Activated CD4-positive, alpha-beta T cell treated with anti-CD3 and anti-CD28 coated beads, Interleukin-2, amount 10 ng/mL, durations not matched to agents 24 days and 14 days (primary cell): ENCODE measurements at regions not wholly inside any gene's neighbourhood (a gene's known extent, or its start where the extent isn't known, plus 50 kb on each side); places are given as distances from the start of the nearest gene placed in this dataset.
"Not testable (repeated sequence)": the region's sequence is repeated elsewhere in the genome, so short reads cannot be mapped to it uniquely, and the experiment has no call there.

ENCODE experiments used
- DNase-seq: peaks from one replicate; pipeline ENCODE4 v3.0.0; 2022
- H3K27ac Mint-ChIP-seq: one replicate; pipeline ENCODE4 v1.8.0; 2022; ENCODE audit warnings: mild to moderate bottlenecking, mixed read lengths
- H3K27me3 Mint-ChIP-seq: one replicate; pipeline ENCODE4 v1.8.0; 2022; ENCODE audit warnings: mixed read lengths
- H3K36me3 Mint-ChIP-seq: one replicate; pipeline ENCODE4 v1.8.0; 2022; ENCODE audit warnings: low read depth, mild to moderate bottlenecking, mixed read lengths
- H3K4me1 Mint-ChIP-seq: one replicate; pipeline ENCODE4 v1.8.0; 2021; ENCODE audit warnings: mixed read lengths
- H3K4me3 Mint-ChIP-seq: one replicate; pipeline ENCODE4 v1.8.0; 2022; ENCODE audit warnings: mild to moderate bottlenecking, moderate library complexity, mixed read lengths
- H3K9me3 Mint-ChIP-seq: one replicate; pipeline ENCODE4 v1.8.0; 2021; ENCODE audit warnings: mixed read lengths
- intact Hi-C: fragments of 100-400 bp; cut with micrococcal nuclease; formaldehyde crosslinking; loops from one replicate; pipeline ENCODE4 v1.15.1; 2023

- no peaks in the 10 kb centered on the region for H3K36me3 Mint-ChIP-seq
- no peak overlapping the region for H3K4me3 Mint-ChIP-seq
- intact Hi-C loops = no loop called here
- no peaks in the 10 kb centered on the region for H3K9me3 Mint-ChIP-seq
- H3K27ac Mint-ChIP-seq = no peak overlapping the region
- H3K4me1 Mint-ChIP-seq = no peaks in the 10 kb centered on the region
- no peak for DNase-seq
- H3K27me3 Mint-ChIP-seq = no peaks in the 10 kb centered on the region
Measured at GRCh38 chr11:42768576-42768975, 543.2 kb upstream of the API5 start.

DNA sequence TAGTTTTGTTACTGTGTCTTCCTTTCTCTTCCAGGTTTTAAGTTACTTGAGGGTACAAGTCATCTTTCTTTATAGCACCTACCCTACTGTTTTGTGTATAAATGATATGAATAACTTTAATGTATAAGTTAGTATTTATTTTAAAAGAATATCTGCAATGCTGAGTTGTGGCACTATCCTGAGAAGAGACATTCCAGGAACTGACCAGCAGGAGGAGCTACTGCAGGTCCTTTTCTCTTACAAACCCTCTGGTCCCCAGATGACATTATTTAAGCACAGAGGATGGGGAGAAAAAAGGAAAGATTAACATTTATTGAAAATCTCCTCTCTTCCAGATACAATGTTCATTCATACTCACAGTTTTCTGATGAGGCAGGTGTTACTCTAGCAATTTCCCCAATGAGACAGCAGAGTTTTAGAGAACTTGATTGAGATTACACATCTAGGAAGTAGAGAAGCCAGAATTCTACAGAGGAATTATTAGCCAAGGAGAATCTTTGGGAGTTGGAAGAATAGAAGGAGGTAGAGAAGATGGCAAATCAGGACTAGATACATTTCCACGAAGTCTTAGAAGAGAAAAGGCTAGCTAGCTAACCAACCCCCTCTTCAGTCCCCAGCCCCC is 541.2 kb upstream of the API5 start:
- peak; percentile 54 for DNase-seq
- H3K4me3 Mint-ChIP-seq = no peak overlapping the region
- no peaks in the 10 kb centered on the region for H3K36me3 Mint-ChIP-seq
- no peaks in the 10 kb centered on the region for H3K27me3 Mint-ChIP-seq
- H3K9me3 Mint-ChIP-seq = no peaks in the 10 kb centered on the region
- H3K4me1 Mint-ChIP-seq = no peaks in the 10 kb centered on the region
- H3K27ac Mint-ChIP-seq = no peak overlapping the region
- intact Hi-C loops = loop anchor here (2.0 kb wide), 1 partner anchor 512 kb away; no protein-coding TSS in a partner anchor

DNA sequence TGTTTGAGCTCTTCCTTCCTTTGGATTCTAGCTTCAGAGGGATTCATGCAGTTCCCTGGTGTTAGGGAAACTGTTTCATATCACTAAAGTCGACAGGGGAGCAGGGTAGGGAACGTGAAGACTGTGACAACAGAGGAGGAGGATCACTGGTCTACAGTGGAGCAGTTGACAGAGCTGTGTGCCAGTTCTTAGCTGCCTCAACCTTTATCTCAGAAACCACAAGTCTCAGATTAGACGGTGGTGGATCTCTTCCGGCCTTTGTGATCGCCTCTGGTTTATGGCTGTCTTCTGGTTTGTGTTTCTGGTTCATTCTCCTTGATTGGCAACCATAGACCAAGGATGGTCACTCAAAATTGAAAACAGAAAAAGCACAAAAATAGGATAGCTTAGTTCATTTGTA is 538.9 kb upstream of the API5 start:
- Mint-ChIP-seq H3K36me3 (no peaks in the 10 kb centered on the region), H3K4me1 (no peaks in the 10 kb centered on the region), H3K27ac (no peak overlapping the region), H3K27me3 (no peaks in the 10 kb centered on the region), H3K9me3 (no peaks in the 10 kb centered on the region), H3K4me3 (no peak overlapping the region)
- DNase-seq = no peak
- intact Hi-C loops = no loop called here

DNA sequence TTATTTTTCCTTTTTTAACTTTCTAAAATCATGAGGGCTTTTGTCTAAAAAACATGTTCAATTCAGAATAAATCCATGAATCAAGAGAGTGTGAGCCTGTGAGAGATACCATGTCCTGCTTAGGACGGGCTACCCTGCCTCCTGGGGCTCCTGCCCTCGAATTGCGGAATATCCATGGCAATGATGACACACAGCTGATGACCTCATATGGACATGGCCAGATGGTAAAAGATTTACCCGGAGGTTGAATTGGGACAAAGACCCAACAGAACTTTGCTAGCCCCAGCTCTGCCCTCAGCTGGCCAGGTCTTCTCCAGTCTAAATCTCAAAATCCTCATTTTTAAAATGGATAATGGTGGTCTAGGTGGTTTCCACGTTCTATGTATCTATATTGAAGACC is 538.1 kb upstream of the API5 start:
- H3K27me3 Mint-ChIP-seq = no peaks in the 10 kb centered on the region
- H3K36me3 Mint-ChIP-seq = no peaks in the 10 kb centered on the region
- no peak for DNase-seq
- intact Hi-C loops = no loop called here
- H3K4me3 Mint-ChIP-seq = no peak overlapping the region
- H3K27ac Mint-ChIP-seq = no peak overlapping the region
- H3K9me3 Mint-ChIP-seq = no peaks in the 10 kb centered on the region
- no peaks in the 10 kb centered on the region for H3K4me1 Mint-ChIP-seq

- Mint-ChIP-seq H3K4me1 (no peaks in the 10 kb centered on the region), H3K27me3 (no peaks in the 10 kb centered on the region), H3K4me3 (no peak overlapping the region), H3K36me3 (no peaks in the 10 kb centered on the region), H3K27ac (no peak overlapping the region), H3K9me3 (no peaks in the 10 kb centered on the region)
- intact Hi-C loops = no loop called here
- no peak for DNase-seq
Measured at GRCh38 chr11:42774567-42774966, 537.2 kb upstream of the API5 start.

DNA sequence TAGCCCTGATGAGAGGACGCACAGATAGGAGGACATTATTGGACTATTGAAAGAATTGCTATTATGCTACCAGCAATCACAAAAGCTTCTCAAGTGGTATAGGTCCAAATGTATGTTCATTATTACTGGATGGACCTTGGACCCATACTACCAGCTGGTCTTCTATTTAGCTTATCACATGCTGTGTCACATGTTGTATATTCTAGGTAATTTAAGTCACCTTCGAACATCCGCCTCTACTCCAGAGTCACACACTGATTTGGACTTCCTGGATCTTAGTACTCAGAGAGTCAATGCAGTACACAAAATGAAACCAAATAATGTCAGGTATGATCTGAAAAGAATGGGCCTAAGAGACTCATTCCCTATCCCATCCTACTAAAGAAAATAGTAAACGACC is 534.0 kb upstream of the API5 start:
- Mint-ChIP-seq H3K27me3 (no peaks in the 10 kb centered on the region), H3K9me3 (no peaks in the 10 kb centered on the region), H3K4me3 (no peak overlapping the region), H3K36me3 (no peaks in the 10 kb centered on the region), H3K4me1 (no peaks in the 10 kb centered on the region), H3K27ac (no peak overlapping the region)
- intact Hi-C loops = no loop called here
- DNase-seq = no peak

DNA sequence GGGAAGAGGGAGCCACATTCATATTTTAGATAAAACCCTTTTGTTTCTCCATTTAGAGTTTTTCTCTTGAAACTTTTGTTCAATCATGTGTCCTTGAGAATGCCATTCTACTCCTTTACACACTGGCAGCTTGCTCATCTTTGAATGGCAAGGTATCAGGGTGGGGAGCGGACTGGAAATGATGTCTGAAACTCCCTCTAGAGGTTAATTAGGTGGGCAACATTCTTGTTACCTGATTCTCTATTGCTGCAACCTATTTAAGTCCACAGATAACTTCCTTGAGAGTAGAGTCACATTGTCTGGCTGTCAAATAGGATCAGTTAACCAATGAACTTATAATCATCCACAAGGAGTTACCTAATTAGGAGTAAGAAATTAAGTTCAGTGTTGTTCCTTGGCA is 533.6 kb upstream of the API5 start:
- H3K4me1 Mint-ChIP-seq = no peaks in the 10 kb centered on the region
- no peaks in the 10 kb centered on the region for H3K27me3 Mint-ChIP-seq
- no peak overlapping the region for H3K4me3 Mint-ChIP-seq
- H3K27ac Mint-ChIP-seq = no peak overlapping the region
- DNase-seq = no peak
- intact Hi-C loops = no loop called here
- H3K9me3 Mint-ChIP-seq = no peaks in the 10 kb centered on the region
- no peaks in the 10 kb centered on the region for H3K36me3 Mint-ChIP-seq

- Mint-ChIP-seq H3K36me3 (no peaks in the 10 kb centered on the region), H3K9me3 (no peaks in the 10 kb centered on the region), H3K4me3 (no peak overlapping the region), H3K4me1 (no peaks in the 10 kb centered on the region), H3K27me3 (no peaks in the 10 kb centered on the region), H3K27ac (no peak overlapping the region)
- no peak for DNase-seq
- intact Hi-C loops = no loop called here
Measured at GRCh38 chr11:42779555-42779954, 532.2 kb upstream of the API5 start.

DNA sequence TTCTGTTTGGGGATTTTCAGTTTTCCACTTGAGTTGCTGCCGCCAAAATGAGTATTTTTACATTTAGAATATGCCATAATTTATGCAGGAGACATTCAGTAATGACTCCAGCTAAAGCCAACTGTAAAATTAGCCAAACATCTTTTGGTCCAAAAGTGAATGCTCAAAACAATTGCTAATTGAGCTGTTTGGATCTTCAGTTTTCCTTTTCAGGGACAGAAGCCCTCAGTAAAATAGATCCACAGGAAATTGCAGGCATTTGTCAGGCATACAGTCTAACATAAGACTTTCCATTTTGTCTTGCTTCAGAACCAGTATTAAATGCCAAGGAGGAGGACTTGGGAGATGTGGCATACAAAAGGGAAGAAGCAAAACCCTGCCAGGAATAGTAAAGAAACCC is 524.8 kb upstream of the API5 start:
- no peak for DNase-seq
- Mint-ChIP-seq H3K9me3 (peaks cover 8% of the 10 kb centered on the region), H3K4me3 (no peak overlapping the region), H3K4me1 (no peaks in the 10 kb centered on the region), H3K36me3 (no peaks in the 10 kb centered on the region), H3K27ac (no peak overlapping the region), H3K27me3 (no peaks in the 10 kb centered on the region)
- intact Hi-C loops = no loop called here

DNA sequence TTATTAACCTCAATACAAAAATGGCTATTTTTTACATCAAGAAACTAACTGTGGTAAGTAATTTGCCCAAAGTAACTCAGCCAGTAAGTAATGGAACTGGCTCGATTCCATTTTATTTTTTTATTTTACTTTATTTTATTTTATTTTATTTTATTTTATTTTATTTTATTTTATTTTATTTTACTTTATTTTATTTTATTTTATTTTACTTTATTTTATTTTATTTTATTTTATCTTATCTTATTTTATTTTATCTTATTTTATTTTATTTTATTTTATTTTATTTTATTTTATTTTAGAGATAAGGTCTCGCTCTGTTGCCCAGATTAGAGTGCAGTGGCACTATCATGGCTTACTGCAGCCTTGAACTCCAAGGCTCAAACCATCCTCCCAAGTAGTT is 516.3 kb upstream of the API5 start:
- H3K27me3 Mint-ChIP-seq, intact Hi-C loops, H3K9me3 Mint-ChIP-seq, H3K4me1 Mint-ChIP-seq, H3K36me3 Mint-ChIP-seq, DNase-seq, H3K4me3 Mint-ChIP-seq, H3K27ac Mint-ChIP-seq: not testable (repeated sequence)

- no peak for DNase-seq
- intact Hi-C loops = no loop called here
- Mint-ChIP-seq H3K4me1 (no peaks in the 10 kb centered on the region), H3K27me3 (no peaks in the 10 kb centered on the region), H3K4me3 (no peak overlapping the region), H3K36me3 (no peaks in the 10 kb centered on the region), H3K27ac (no peak overlapping the region), H3K9me3 (peaks cover 3% of the 10 kb centered on the region)
Measured at GRCh38 chr11:42800041-42800440, 511.8 kb upstream of the API5 start.

DNA sequence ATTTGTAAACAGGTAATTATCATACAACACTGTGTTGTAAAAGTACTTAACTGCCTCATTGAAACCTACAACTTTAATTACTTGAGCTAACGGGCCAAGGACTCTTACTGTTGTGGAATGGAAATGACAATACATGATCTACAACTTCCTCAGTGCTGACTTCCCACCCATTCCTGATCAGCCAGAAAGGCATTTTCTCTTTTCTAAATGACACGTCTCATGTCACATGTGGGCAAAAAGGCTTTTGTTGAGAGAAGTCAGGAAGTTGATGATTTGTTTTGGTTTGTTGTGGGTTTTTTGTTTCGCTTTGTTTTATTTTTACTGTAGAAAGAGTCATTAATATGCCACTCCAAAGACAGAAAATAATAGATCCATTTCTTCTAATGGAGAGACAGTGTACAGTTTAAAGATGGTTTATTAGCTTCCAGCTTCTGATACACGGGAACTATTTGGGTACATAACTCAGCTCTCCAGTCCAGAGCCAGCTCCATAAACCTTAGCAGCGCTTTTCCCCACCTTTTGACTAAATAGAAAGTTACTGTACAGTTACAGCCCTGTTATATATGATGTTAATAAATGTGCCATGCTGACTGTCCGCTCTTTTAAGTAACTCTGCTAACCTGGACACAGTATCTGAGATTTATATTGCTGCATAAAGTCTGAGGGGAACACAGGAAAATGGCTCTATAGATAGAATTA is 509.4 kb upstream of the API5 start:
- Mint-ChIP-seq H3K36me3 (no peaks in the 10 kb centered on the region), H3K4me1 (no peaks in the 10 kb centered on the region), H3K27ac (no peak overlapping the region), H3K4me3 (no peak overlapping the region), H3K27me3 (no peaks in the 10 kb centered on the region), H3K9me3 (peaks cover 3% of the 10 kb centered on the region)
- no peak for DNase-seq
- intact Hi-C loops = no loop called here

- H3K9me3 Mint-ChIP-seq = no peaks in the 10 kb centered on the region
- H3K27me3 Mint-ChIP-seq = no peaks in the 10 kb centered on the region
- no peak overlapping the region for H3K27ac Mint-ChIP-seq
- intact Hi-C loops = no loop called here
- no peaks in the 10 kb centered on the region for H3K36me3 Mint-ChIP-seq
- H3K4me3 Mint-ChIP-seq = no peak overlapping the region
- DNase-seq = no peak
- no peaks in the 10 kb centered on the region for H3K4me1 Mint-ChIP-seq
Measured at GRCh38 chr11:42806191-42806590, 505.6 kb upstream of the API5 start.

DNA sequence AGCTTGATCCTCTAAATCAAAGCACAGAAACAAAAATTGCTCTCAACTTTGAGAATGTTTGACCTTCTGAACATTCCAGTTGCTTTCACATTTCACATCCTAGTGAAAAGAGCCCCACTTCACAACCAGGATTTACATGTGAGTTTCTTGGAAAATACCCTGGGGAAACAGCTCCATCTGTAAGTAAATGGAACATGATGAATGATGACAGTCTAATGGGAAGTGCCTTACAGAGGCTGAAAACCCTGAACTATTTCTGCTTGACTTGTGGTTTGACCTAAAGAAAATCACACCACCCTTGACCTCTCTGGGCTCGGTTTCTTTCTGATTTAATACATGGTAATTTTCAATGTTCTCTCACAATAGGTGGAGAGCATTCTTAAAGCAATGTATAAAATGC is 499.4 kb upstream of the API5 start:
- Mint-ChIP-seq H3K27ac (no peak overlapping the region), H3K4me1 (no peaks in the 10 kb centered on the region), H3K4me3 (no peak overlapping the region), H3K9me3 (no peaks in the 10 kb centered on the region), H3K27me3 (no peaks in the 10 kb centered on the region), H3K36me3 (no peaks in the 10 kb centered on the region)
- no peak for DNase-seq
- intact Hi-C loops = no loop called here

- no peak for DNase-seq
- Mint-ChIP-seq H3K9me3 (no peaks in the 10 kb centered on the region), H3K27me3 (no peaks in the 10 kb centered on the region), H3K36me3 (no peaks in the 10 kb centered on the region), H3K27ac (no peak overlapping the region), H3K4me1 (no peaks in the 10 kb centered on the region), H3K4me3 (no peak overlapping the region)
- intact Hi-C loops = no loop called here
Measured at GRCh38 chr11:42812960-42813359, 498.8 kb upstream of the API5 start.
